WTC11 (cell line): ENCODE measurements at regions not wholly inside any gene's neighbourhood (a gene's known extent, or its start where the extent isn't known, plus 50 kb on each side); places are given as distances from the start of the nearest gene placed in this dataset.

Source experiments
- ATAC-seq: fragments of 200-7000 bp; cut with Tn5 transposase; 2 replicates; pipeline ENCODE4 v1.10.0; 2021; ENCODE audit warnings: mild to moderate bottlenecking, moderate library complexity
- CTCF ChIA-PET: fragments of 300-600 bp; sonication (Branson Sonifier 250); formaldehyde crosslinking; loops from one replicate; lab custom pipeline; 2021; ENCODE audit warnings: antibody characterized with exemption; lab: Charles Lee
- POLR2A ChIA-PET: fragments of 350-600 bp; sonication (Branson Sonifier 250); formaldehyde crosslinking; loops from one replicate; lab custom pipeline; 2021; ENCODE audit warnings: antibody characterized with exemption; lab: Charles Lee
- DNase-seq: peaks from one replicate; pipeline ENCODE4 v3.0.0; 2021; ENCODE audit warnings: low spot score
- H3K27ac Mint-ChIP-seq: 2 replicates; pipeline ENCODE4 v1.8.0; 2021; ENCODE audit warnings: mixed read lengths
- H3K27me3 Mint-ChIP-seq: 2 replicates; pipeline ENCODE4 v1.8.0; 2021; ENCODE audit warnings: low read depth, mild to moderate bottlenecking, moderate library complexity, mixed read lengths
- H3K36me3 Mint-ChIP-seq: 2 replicates; pipeline ENCODE4 v1.8.0; 2021; ENCODE audit warnings: mixed read lengths
- H3K4me1 Mint-ChIP-seq: 2 replicates; pipeline ENCODE4 v1.8.0; 2022; ENCODE audit warnings: mixed read lengths
- H3K4me3 Mint-ChIP-seq: 2 replicates; pipeline ENCODE4 v1.8.0; 2021; ENCODE audit warnings: mild to moderate bottlenecking, moderate library complexity, mixed read lengths
- H3K9me3 Mint-ChIP-seq: 2 replicates; pipeline ENCODE4 v1.8.0; 2021; ENCODE audit warnings: mixed read lengths
- CBFB ChIP-seq: sonication (generic); formaldehyde crosslinking; IDR thresholded peaks from 2 replicates; pipeline ENCODE4 v1.8.1; 2022; ENCODE audit warnings: mild to moderate bottlenecking, low read depth, missing genetic modification reagents
- CREB1 ChIP-seq: sonication (generic); formaldehyde crosslinking; IDR thresholded peaks from 2 replicates; pipeline ENCODE4 v1.8.0; 2023; ENCODE audit warnings: mild to moderate bottlenecking, missing genetic modification reagents
- E2F1 ChIP-seq: sonication (generic); formaldehyde crosslinking; IDR thresholded peaks from 2 replicates; pipeline ENCODE4 v1.8.0; 2022; ENCODE audit warnings: mild to moderate bottlenecking, missing genetic modification reagents
- EMX1 ChIP-seq: fragments of 250-450 bp; sonication (Bioruptor Pico); IDR thresholded peaks from 2 replicates; pipeline ENCODE4 v1.8.0; 2021; ENCODE audit warnings: mild to moderate bottlenecking
- ERG ChIP-seq: fragments of 250-450 bp; sonication (Bioruptor Pico); IDR thresholded peaks from 2 replicates; pipeline ENCODE4 v1.8.0; 2021; ENCODE audit warnings: mild to moderate bottlenecking
- GTF2I ChIP-seq: fragments of 250-450 bp; sonication (Bioruptor Pico); conservative IDR thresholded peaks from 2 replicates; pipeline ENCODE4 v1.4.0; 2021; ENCODE audit warnings: mild to moderate bottlenecking
- OVOL2 ChIP-seq: fragments of 250-450 bp; sonication (Bioruptor Pico); IDR thresholded peaks from 2 replicates; pipeline ENCODE4 v1.9.0; 2021; ENCODE audit warnings: mild to moderate bottlenecking, borderline replicate concordance
- SMAD3 ChIP-seq: sonication (generic); formaldehyde crosslinking; IDR thresholded peaks from 2 replicates; pipeline ENCODE4 v1.8.0; 2022; ENCODE audit warnings: missing genetic modification reagents, mild to moderate bottlenecking, borderline replicate concordance
- SMAD4 ChIP-seq: sonication (generic); formaldehyde crosslinking; IDR thresholded peaks from 2 replicates; pipeline ENCODE4 v1.8.0; 2022; ENCODE audit warnings: mild to moderate bottlenecking, missing genetic modification reagents
- SOX15 ChIP-seq: fragments of 250-450 bp; sonication (Bioruptor Pico); IDR thresholded peaks from 2 replicates; pipeline ENCODE4 v1.9.0; 2021; ENCODE audit warnings: mild to moderate bottlenecking
- SP1 ChIP-seq: sonication (generic); formaldehyde crosslinking; conservative IDR thresholded peaks from 2 replicates; pipeline ENCODE4 v1.8.1; 2022; ENCODE audit warnings: missing genetic modification reagents
- USF1 ChIP-seq: sonication (generic); formaldehyde crosslinking; IDR thresholded peaks from 2 replicates; pipeline ENCODE4 v1.8.0; 2022; ENCODE audit warnings: mild to moderate bottlenecking, missing genetic modification reagents
- ZNF121 ChIP-seq: sonication (generic); formaldehyde crosslinking; IDR thresholded peaks from 2 replicates; pipeline ENCODE4 v1.8.0; 2023; ENCODE audit warnings: missing genetic modification reagents
- ZNF317 ChIP-seq: sonication (generic); formaldehyde crosslinking; IDR thresholded peaks from 2 replicates; pipeline ENCODE4 v1.8.1; 2023; ENCODE audit warnings: low read depth, mild to moderate bottlenecking, moderate library complexity, missing genetic modification reagents, borderline replicate concordance
- ZNF396 ChIP-seq: fragments of 250-450 bp; sonication (Bioruptor Pico); IDR thresholded peaks from 2 replicates; pipeline ENCODE4 v1.8.0; 2021; ENCODE audit warnings: mild to moderate bottlenecking, moderate library complexity, borderline replicate concordance
- ZNF512 ChIP-seq: sonication (generic); formaldehyde crosslinking; IDR thresholded peaks from 2 replicates; pipeline ENCODE4 v1.8.1; 2022; ENCODE audit warnings: missing genetic modification reagents, borderline replicate concordance
- TF ChIP-seq, protein P1 (sequence below): sonication (generic); formaldehyde crosslinking; IDR thresholded peaks from 2 replicates; pipeline ENCODE4 v1.8.0; 2022; ENCODE audit warnings: missing genetic modification reagents
- TF ChIP-seq, protein P2 (sequence below): fragments of 250-450 bp; sonication (Bioruptor Pico); IDR thresholded peaks from 2 replicates; pipeline ENCODE4 v2.1.2; 2022; ENCODE audit warnings: mild to moderate bottlenecking, moderate library complexity

GRCh38 chr2:2825062-2825461 lies 494.0 kb upstream of the MYT1L start (continued):
- TF ChIP-seq ERG (CRISPR knock-in tag) (no peak), ZNF512 (CRISPR knock-in tag) (no peak), CREB1 (CRISPR knock-in tag) (no peak), ZNF396 (CRISPR knock-in tag) (no peak), CBFB (CRISPR knock-in tag) (no peak), EMX1 (CRISPR knock-in tag) (no peak), OVOL2 (CRISPR knock-in tag) (no peak)
- TF ChIP-seq, all 79 proteins: peak for 0

DNA sequence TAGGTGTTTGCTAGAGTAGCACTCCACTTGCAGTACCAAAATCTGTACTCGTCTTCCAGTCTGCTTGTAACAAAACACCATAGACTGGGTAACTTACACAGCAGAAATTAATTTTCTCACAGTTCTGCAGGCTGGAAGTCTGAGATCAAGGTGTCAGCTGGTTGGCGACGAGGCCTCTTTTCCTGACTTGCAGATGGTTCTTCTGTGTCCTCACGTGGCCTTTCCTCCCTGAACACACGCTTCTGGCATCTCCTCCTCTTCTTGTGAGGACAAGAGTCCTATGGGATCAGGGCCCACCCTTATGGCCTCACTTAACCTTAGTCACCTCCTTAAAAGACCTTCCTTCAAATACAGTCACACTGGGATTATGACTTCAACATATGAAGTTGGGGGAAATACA lies 493.5 kb upstream of the MYT1L start:
- ATAC-seq (no peak), DNase-seq (no peak)
- no peaks in the 10 kb centered on the region for H3K4me1 Mint-ChIP-seq
- TF ChIP-seq SP1 (CRISPR knock-in tag) = no peak
- no peak for TF ChIP-seq USF1 (CRISPR knock-in tag)
- TF ChIP-seq, protein P1, sequence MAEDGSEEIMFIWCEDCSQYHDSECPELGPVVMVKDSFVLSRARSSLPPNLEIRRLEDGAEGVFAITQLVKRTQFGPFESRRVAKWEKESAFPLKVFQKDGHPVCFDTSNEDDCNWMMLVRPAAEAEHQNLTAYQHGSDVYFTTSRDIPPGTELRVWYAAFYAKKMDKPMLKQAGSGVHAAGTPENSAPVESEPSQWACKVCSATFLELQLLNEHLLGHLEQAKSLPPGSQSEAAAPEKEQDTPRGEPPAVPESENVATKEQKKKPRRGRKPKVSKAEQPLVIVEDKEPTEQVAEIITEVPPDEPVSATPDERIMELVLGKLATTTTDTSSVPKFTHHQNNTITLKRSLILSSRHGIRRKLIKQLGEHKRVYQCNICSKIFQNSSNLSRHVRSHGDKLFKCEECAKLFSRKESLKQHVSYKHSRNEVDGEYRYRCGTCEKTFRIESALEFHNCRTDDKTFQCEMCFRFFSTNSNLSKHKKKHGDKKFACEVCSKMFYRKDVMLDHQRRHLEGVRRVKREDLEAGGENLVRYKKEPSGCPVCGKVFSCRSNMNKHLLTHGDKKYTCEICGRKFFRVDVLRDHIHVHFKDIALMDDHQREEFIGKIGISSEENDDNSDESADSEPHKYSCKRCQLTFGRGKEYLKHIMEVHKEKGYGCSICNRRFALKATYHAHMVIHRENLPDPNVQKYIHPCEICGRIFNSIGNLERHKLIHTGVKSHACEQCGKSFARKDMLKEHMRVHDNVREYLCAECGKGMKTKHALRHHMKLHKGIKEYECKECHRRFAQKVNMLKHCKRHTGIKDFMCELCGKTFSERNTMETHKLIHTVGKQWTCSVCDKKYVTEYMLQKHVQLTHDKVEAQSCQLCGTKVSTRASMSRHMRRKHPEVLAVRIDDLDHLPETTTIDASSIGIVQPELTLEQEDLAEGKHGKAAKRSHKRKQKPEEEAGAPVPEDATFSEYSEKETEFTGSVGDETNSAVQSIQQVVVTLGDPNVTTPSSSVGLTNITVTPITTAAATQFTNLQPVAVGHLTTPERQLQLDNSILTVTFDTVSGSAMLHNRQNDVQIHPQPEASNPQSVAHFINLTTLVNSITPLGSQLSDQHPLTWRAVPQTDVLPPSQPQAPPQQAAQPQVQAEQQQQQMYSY (CRISPR knock-in tag) = no peak
- TF ChIP-seq, protein P2, sequence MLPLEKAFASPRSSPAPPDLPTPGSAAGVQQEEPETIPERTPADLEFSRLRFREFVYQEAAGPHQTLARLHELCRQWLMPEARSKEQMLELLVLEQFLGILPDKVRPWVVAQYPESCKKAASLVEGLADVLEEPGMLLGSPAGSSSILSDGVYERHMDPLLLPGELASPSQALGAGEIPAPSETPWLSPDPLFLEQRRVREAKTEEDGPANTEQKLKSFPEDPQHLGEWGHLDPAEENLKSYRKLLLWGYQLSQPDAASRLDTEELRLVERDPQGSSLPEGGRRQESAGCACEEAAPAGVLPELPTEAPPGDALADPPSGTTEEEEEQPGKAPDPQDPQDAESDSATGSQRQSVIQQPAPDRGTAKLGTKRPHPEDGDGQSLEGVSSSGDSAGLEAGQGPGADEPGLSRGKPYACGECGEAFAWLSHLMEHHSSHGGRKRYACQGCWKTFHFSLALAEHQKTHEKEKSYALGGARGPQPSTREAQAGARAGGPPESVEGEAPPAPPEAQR (CRISPR knock-in tag) = no peak
- no peak for TF ChIP-seq SMAD3 (CRISPR knock-in tag)
- TF ChIP-seq ZNF317 = no peak
- TF ChIP-seq SOX15 (CRISPR knock-in tag) = no peak
- TF ChIP-seq E2F1 (CRISPR knock-in tag) = no peak
- no peak for TF ChIP-seq ZNF121 (CRISPR knock-in tag)
- no peak for TF ChIP-seq SMAD4 (CRISPR knock-in tag)
- no peak for TF ChIP-seq GTF2I (CRISPR knock-in tag)
- TF ChIP-seq, all 79 proteins: peak for 0
- Mint-ChIP-seq H3K4me3 (no peak overlapping the region), H3K9me3 (peaks cover 44% of the 10 kb centered on the region), H3K27ac (no peak overlapping the region), H3K36me3 (peaks cover 16% of the 10 kb centered on the region), H3K27me3 (no peaks in the 10 kb centered on the region; the same call in none of the 2 replicates)
- ChIA-PET CTCF (no interaction called here), POLR2A (no interaction called here)
